HG03354 (cell line): ENCODE measurements at regions not wholly inside any gene's neighbourhood (a gene's known extent, or its start where the extent isn't known, plus 50 kb on each side); places are given as distances from the start of the nearest gene placed in this dataset.
"Not testable (repeated sequence)": the region's sequence is repeated elsewhere in the genome, so short reads cannot be mapped to it uniquely, and the experiment has no call there.

Source experiments
- ATAC-seq: cut with Tn5 transposase; IDR thresholded peaks from one replicate; pipeline ENCODE4 v1.9.1; 2021; ENCODE audit warnings: mild to moderate bottlenecking; ENCODE audit not compliant: unreplicated experiment, poor library complexity, severe bottlenecking

DNA sequence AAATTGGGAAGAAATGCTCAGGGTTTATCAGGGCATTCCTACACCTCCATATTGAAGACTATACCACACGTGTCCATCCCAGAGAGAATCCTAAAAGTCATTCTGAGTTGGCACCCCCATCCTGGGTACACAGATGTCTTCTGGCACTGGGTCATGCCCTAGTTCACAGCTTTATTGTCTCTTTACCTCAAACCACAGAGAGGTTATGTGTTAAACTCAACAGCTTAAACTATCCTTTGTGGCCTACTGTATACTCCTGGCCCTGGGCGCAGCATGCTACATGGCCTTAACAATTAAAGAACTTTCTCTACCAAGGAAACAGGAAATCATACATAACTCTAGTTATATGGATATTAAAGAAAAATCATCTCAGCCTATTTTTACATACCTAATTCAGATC lies 115.6 kb upstream of the SEM1 start:
- ATAC-seq: no peak

DNA sequence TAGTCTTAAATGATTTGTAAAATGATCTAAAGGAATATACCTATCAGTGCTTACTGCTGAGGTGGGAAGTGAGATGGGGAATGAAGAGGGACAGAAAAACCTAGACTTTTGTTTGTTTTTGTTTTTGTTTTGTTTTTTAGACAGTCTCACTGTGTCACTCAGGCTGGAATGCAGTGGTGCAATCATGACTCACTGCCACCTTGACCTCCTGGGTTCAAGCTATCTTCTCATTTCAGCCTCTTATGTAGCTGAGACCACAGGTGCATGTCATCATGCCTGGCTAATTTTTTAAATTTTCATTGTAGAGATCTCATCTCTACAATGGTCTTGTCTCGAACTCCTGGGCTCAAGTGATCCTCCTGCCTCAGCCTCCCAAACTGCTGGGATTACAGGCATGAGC lies 116.4 kb upstream of the SEM1 start:
- ATAC-seq: no peak

DNA sequence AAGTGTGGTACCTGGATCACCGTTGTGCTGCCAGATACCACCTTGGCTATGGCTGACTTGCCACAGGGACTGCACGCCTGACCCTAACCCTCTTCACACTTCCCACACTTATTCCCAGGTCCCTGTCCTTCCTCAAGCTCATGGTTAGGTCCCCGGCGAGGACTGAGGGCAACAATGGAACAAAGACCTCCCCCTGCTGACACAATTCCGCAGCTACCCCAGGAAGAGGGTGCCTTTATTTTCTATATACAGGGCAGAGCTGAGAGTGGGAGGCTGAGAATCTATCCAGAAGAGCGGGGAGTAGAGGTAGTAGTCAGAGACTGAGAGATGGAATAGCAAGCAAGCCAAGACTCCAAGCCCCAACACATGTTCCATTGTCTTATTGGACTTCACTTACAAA lies 118.1 kb upstream of the SEM1 start:
- no peak for ATAC-seq

DNA sequence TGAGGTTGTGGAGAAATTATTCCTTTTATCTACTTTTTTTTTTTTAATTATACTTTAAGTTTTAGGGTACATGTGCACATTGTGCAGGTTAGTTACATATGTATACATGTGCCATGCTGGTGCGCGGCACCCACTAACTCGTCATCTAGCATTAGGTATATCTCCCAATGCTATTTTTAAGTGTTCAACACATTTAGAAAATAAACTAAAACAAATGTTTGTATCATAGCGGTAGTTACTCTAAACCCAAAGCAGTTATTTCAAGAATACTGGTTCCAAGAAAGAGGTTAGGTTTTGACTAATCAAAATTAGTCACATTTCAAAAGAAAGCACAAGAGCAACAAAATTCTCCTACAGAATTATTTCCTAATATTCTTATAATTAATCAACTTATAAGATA lies 119.5 kb upstream of the SEM1 start:
- ATAC-seq: not testable (repeated sequence)

DNA sequence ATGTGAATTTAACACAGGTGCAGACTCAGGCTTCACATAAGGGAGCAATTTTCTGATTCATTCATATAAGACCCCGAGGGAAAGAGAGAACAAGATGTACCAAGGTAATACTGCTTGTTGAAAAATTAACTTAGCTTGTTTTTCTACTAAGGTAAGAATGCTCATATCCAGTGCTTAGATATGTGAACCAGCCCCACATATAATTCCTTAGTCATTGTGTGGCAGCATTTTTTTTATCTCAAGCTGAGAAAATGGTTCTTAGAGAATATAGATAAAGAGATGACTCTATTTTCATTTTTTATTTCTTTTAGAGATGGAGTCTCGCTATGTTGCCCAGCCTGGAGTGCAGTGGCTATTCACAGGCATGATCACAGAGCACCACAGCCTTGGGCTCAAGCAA lies 121.8 kb upstream of the SEM1 start:
- ATAC-seq: no peak

DNA sequence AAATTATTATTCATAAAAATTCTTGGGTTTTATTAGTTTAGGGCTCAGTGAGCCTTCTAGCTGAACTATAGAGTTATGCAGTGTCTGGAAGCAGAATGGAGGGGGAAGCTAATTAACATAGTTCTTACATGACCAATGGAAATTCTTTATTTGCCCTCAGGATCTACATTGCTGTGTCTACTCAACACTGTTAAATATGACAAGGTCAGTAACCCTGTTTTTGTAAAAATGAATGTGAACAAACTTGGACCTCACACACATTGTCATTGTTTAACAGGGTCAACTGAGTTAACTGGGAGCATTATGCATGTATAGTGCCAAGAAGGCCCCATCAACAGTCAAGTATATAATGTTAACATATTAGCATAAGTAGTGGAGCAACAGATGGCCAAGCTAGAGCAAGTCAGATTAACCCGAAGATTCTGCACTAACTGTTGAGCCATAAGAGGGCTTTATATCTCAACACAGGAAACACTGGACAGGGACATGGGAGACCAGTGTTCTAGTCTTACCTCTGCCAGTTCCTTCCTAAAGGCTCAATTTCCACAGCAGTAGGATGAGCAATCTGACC lies 122.5 kb upstream of the SEM1 start:
- no peak for ATAC-seq

DNA sequence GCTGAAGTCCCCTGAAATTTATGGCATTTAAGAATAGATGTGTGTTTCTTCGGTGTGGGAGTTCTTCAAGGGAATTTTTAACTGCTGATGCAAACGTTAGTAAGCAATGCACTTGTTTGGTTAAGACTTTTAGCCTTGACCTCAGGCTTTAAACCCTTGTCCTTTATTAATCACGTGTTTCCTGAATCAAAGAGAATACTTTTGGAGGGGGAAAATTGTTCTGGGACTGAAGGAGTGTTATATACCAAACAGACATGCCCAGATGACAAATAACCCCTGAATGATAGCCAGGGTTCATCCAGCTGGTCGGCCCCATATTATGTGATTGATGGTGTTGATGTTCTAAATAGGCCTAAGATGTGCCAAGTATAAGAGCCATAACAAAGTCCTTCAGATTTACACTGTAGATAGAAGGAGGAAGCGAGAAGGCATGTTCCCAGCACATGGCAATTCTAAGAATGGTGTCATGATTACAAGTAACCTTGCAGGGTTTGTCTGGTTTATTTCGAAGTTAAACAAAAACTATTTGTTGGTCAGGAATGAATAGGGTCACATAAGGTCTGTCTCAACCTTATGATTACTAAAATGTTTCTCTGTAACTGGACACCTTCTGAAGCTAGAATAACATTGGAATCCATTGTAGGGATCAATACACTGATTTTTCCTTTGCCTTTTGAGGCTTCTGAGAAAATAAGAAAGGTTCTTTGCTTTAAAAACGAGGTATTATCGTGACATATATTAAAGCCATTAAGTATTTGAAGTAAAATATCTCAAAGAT lies 124.2 kb upstream of the SEM1 start:
- no peak for ATAC-seq

DNA sequence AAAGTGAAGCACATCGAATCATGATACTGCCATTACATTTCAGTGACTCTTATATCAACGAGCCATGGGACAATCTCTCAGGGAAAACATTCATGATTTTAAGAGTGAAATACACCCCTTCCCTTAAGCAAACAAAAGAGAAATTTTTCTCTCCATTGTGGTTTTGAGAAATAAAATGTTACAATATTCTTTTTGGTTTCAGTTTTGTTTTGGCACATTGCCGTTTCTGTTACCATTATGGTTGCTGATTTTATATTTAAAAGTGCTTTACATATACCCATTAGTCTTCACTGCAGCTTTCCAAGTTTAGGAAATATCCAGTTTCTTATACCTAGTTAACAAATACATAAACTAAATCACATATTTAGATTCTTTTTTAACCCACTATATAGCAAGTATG lies 126.8 kb upstream of the SEM1 start:
- no peak for ATAC-seq

DNA sequence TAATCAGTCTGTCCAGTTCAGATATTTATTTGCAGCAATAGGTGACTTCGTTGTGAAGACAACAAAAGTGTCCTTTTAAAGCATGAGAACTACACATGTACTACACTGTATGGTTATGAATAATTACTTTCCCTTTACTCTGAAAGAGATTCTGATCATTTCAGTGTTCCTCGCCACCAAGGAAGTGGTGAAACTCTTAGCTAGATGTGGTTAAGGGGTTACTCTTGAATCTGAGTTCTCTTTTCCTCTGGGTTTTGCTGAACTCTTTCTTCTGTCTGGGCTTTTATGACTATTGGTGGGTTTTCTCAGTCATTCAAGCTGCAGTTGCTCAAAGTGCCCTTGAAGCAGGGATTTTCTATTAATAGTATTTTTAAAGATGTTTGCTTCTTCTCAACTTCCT lies 127.9 kb upstream of the SEM1 start:
- ATAC-seq: peak; percentile 97

DNA sequence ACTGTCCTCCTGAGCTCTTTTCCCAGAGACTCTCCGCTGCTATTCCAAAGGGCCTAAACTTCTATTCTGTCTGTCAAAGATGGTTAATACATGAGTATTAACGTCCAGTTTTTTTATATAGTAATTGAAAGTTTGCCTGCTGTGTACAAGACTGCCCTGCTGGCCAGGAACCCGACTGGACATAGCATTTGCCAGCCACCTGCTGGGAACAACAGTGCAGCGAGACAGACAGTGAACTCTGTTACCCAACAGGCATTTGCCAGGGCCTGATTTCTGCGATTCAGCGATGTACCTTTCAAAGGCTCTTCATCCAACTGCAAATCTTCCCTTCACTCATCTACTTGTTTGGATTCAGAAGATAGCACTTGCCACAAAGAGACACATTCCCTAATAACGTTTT lies 128.8 kb upstream of the SEM1 start:
- no peak for ATAC-seq

DNA sequence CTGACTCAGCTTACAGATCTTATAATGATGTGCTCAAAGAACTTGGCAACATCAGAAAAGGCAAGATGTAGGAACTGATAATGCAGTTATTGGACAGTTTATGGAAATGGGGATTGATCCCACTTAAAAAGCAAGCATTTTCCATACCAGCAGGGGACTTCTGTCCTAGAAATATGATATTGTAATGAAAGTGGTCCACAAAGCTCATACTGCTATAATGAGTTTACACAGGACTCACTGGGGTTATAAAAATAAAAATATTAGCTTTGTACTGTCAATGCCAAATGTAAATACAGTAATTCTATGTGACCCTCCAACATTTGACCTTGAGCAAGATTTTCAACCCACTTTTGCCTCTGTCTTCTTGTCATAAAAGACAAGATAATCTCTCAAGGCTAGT lies 145.5 kb upstream of the SEM1 start:
- ATAC-seq: no peak

DNA sequence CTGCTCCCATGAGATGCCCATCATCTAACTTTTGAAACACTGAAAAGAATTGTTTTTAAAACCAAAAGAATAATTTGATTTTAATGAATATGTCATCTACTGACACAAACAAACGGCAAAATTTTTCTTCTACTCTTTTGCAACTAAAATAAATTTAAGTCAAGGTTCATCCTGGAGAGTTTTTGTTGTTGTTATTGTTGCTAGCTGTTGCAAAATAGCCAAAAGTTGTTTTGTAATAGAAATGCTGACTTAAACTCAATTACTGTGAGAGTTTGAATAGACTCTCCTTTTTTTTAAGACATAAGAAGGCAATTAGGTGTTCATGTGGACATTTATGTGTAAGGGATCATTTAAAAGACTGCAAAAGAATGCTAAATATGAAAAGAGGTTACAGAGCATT lies 146.0 kb upstream of the SEM1 start:
- no peak for ATAC-seq

DNA sequence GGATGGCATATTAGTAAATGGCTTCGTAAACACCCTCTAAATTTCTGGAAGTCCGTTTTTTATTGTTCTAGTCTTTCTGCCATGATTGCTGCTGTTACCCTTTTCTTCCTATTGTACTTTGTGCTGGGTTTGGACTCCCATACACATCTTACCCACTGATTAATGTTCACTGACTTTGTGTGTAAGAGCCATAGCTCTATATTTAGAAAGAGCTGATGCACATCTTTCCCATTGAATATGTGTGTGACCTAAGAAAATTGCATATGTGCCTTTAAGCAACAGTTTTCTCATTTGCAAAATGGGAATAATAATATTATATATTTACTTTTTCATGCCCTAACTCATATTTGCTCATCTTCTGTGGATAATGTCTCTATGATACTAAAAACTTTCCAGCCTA lies 135.8 kb upstream of the DLX6 start:
- ATAC-seq: no peak

DNA sequence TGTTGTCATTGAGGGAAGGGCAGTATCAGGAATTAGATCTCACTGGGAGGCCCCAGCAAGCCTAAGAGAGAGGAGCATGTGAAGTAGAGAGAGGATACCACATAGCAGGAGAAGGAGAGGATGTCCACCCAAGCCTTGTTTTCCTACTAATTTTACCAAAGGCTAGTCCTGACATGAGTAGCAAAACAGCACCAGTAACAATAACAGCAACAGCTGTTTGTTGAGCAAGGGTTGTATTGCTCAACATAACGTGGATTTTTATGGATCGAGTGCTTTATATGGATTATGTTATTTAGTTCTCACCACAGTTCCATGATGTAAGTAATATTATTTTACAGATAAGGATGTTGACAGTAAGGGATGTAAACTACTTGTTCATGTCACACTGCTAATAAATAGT lies 135.2 kb upstream of the DLX6 start:
- ATAC-seq: no peak

DNA sequence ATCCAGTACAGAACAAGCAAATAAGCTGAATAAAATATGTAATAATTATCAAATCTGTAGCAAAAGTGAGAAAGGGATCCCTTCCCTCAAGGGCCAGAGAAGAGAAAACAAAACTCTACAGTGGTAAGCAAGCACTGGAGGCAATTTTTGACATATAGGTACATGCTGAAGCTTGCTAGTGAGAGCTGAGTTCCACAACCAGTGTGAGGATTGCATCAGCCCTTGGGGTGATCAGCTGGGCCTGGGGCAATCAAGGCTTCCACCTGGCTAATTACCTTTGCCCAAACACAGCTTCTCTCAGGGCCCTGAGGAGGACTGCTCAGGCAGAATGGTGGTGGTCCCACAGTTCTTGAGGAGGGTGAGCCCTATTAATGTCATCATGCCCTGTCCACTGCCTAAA lies 134.4 kb upstream of the DLX6 start:
- ATAC-seq: no peak

DNA sequence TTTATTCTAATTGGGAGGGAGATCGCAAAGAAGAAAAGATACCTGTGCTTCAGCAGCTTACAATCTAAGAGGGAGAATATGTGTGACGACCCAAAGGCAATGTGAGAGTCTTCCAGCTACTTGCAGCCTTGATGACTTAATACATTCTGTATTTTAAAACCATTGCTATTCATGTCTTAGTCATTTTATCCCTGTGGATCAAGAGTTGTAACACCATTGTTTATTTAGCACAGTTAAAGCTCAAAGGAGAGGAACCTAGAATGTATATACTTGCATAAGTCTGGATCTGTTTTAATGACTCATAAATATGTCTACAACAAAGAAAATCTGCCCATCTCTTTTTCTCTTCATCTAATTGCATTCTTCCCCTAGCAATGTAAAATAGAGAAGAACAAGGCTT lies 117.9 kb upstream of the DLX6 start:
- ATAC-seq: no peak

DNA sequence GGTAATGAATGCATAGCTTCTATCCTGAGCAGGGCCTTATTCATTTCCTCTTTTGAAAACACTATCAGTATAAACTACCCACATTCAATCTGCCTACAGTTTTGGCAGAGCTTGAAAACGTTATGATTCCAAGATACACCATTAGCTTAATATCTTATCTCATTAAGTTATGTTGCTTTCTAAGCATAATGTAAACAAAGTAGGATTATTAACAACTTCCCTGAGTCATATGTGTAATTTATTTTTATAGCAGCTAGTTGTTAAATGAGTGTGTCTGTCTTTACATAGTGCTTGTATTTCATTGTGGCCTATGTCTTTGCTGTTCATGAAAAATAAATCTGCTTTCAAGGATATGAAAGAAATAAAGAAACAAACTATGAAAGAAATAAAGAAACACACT lies 106.2 kb upstream of the DLX6 start:
- ATAC-seq: no peak

DNA sequence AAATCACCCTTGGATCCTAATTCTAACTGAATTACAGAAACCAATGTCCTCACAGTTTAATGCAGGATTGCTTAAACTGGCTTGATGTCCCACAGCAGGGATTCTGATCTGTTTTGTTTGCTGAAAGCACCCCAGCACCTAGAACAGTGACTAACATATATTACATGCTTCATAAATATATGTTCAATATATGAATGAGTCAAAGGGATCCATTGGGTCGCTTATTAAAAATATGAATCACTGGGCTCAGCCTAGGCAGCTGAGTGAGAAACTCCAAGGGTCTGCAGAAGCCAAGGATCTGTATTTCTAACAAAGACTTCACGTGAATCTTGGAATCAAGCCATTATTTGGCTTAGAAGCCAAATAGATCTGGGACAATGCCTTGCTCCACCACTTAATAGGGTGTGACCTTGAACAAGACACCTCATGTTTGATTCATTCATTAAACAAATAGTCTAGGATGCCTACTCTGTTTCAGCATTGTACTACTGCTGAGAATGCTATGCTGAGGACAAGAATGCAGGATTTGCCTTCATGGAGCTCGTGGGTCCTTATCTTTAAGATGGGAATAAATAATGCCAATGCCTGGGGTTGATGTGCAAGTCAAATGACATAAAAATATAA lies 103.4 kb upstream of the DLX6 start:
- ATAC-seq: no peak

DNA sequence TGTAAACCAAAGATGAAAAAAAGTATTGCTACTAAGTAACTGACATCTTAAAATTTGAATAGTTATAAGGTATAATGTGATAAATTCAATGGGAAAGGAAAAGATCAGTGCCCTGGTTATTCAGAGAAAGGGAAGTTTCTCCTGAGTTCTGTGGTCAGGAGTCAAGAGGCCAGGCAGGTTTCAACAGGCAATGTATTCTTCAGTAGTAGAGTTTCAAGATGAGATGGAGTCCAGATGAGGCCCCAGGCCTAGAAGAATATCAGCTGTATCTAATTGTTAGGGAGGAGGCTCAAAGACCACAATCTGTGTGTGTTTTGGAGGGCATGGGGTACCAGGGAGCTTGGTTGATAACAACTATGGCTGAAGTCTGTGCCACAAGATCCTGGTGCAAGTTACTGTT lies 101.4 kb upstream of the DLX6 start:
- no peak for ATAC-seq

DNA sequence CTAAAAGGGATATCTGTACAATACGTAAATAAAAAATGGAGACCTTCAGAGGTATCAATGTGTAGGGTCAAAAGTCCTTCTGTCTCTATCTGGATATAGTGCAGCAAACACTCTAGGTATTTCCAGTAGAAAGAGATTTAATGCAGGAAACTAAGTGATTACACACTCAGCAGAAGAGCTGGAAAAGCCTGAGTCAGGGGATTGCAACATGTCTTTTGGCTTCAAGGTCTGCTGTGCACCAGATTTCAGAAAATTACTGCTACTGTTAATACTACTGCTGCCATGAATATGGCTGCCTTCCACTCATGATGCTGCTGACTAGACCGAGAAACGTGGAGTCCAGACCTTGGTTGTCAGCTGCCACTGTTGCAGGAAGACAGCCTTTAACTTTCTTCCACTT lies 94.9 kb upstream of the DLX6 start:
- no peak for ATAC-seq

DNA sequence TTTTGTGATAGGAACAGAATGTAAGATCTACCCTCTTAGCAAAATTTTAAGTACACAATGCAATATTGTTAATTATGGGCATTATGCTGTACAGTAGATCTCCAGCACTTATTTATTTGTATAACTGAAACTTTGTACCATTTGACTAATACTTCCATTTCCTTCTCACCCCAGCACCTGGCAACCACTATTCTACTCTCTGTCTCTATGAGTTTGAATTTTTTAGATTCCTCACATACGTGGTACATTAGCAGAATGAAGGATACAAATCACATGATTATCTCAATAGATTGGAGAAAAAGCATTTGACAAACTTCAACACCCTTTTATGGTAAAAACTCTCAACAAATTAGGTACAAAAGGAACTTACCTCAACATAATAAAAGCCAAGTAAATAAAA lies 90.3 kb upstream of the DLX6 start:
- no peak for ATAC-seq
